BLaER1 (cell line): ENCODE measurements at regions not wholly inside any gene's neighbourhood (a gene's known extent, or its start where the extent isn't known, plus 50 kb on each side); places are given as distances from the start of the nearest gene placed in this dataset.

ENCODE experiments used
- H3K27ac ChIP-seq: shearing (Covaris generic); formaldehyde crosslinking; 2 replicates; pipeline ENCODE4 v1.8.1; 2022
- H3K27me3 ChIP-seq: shearing (Covaris generic); formaldehyde crosslinking; 2 replicates; pipeline ENCODE4 v1.8.1; 2022
- H3K36me3 ChIP-seq: shearing (Covaris generic); formaldehyde crosslinking; 2 replicates; pipeline ENCODE4 v1.8.1; 2022
- H3K4me1 ChIP-seq: shearing (Covaris generic); formaldehyde crosslinking; 2 replicates; pipeline ENCODE4 v1.8.1; 2022
- H3K4me2 ChIP-seq: shearing (Covaris generic); formaldehyde crosslinking; 2 replicates; pipeline ENCODE4 v1.8.1; 2022
- H3K4me3 ChIP-seq: shearing (Covaris generic); formaldehyde crosslinking; 2 replicates; pipeline ENCODE4 v1.8.1; 2022
- H3K9ac ChIP-seq: shearing (Covaris generic); formaldehyde crosslinking; 2 replicates; pipeline ENCODE4 v1.8.1; 2022
- H3K9me3 ChIP-seq: shearing (Covaris generic); formaldehyde crosslinking; 2 replicates; pipeline ENCODE4 v1.8.1; 2022
- H4K20me1 ChIP-seq: shearing (Covaris generic); formaldehyde crosslinking; 2 replicates; pipeline ENCODE4 v1.8.1; 2022
- Cebpa-rat ChIP-seq: shearing (Covaris generic); IDR thresholded peaks from 2 replicates; pipeline ENCODE4 v1.8.1; 2022

DNA sequence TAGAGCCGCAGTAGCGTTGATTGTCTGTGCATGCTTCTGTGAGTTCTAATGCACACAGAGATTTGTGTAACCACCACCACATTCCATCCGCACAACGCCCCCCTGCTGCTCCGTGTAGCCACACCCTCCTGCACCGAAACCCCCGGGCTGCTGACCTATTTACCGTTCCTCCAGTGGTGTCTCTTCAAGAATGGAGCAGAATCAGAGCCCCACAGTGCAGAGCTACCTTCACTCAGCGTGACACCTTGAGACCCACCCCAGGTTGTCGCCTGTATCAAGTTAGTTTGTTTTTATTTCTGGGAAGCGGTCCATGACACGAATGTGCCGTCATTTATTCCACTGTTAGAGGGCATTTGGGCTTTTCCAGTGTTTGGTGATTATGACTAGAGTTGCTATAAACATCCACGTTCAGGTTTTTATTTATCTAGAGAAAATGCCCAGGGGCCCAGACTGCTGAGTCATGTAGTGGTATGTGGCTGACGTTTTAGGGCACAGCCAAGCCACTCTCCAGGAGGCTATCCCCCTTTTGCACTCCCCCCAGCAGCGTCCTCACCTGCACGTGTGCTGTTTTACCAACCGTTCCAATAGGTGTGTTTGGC, 266.8 kb downstream of the NDUFA10 start:
- Histone ChIP-seq H3K9me3 (peaks cover 23% of the 10 kb centered on the region), H3K4me2 (peak overlapping the region; percentile 83), H4K20me1 (no peaks in the 10 kb centered on the region), H3K36me3 (no peaks in the 10 kb centered on the region), H3K4me3 (no peak overlapping the region), H3K27me3 (no peaks in the 10 kb centered on the region), H3K4me1 (peaks cover 83% of the 10 kb centered on the region), H3K9ac (no peak overlapping the region), H3K27ac (0 out of 2 replicates have a peak overlapping the region, but pooled peaks have one; percentile 76)
- TF ChIP-seq Cebpa-rat: no peak

GRCh38 chr2:239756790-239757760, 268.1 kb downstream of the NDUFA10 start:
- Histone ChIP-seq H3K4me1 (peaks cover 83% of the 10 kb centered on the region), H3K4me3 (peak overlapping the region; percentile 4; the same call in 1 of the 2 replicates), H3K9me3 (peaks cover 21% of the 10 kb centered on the region), H3K4me2 (peak overlapping the region; percentile 83), H3K9ac (peak overlapping the region; percentile 11), H3K27me3 (no peaks in the 10 kb centered on the region), H4K20me1 (no peaks in the 10 kb centered on the region), H3K36me3 (no peaks in the 10 kb centered on the region), H3K27ac (peak overlapping the region; percentile 76)
- no peak for TF ChIP-seq Cebpa-rat

GRCh38 chr2:239756031-239756789, 268.9 kb downstream of the NDUFA10 start:
- H4K20me1 ChIP-seq: no peaks in the 10 kb centered on the region
- H3K4me1 ChIP-seq: peaks cover 85% of the 10 kb centered on the region
- H3K36me3 ChIP-seq: no peaks in the 10 kb centered on the region
- 0 out of 2 replicates have a peak overlapping the region, but pooled peaks have one; percentile 4 for H3K4me3 ChIP-seq
- TF ChIP-seq Cebpa-rat: no peak
- peak overlapping the region; percentile 83 for H3K4me2 ChIP-seq
- H3K9ac ChIP-seq: 0 out of 2 replicates have a peak overlapping the region, but pooled peaks have one; percentile 11
- peak overlapping the region; percentile 76 for H3K27ac ChIP-seq
- no peaks in the 10 kb centered on the region for H3K27me3 ChIP-seq
- H3K9me3 ChIP-seq: peaks cover 13% of the 10 kb centered on the region

DNA sequence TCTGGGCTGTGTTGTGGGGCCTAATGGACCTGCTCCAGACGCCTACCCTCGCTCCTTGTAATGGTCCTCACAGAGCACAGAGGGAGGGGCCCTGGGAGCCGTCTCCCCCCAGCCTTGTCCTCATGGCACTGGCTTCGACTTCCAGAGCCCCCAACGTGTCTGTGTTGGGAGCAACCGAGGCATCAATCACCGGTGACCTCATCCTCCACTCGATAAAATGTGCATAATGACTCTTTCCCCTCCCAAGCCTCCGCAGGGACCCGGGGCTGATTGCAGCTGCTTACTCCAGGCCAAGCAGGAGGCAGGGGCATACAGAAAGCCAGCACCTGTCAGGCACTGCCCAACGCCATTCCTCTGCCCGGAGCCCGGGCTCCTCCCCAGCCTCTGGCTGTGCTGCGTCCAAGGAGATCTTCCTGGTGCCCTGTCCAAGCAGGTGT, 271.7 kb downstream of the NDUFA10 start:
- Histone ChIP-seq H3K4me2 (peak overlapping the region; percentile 84), H3K9me3 (no peaks in the 10 kb centered on the region)

DNA sequence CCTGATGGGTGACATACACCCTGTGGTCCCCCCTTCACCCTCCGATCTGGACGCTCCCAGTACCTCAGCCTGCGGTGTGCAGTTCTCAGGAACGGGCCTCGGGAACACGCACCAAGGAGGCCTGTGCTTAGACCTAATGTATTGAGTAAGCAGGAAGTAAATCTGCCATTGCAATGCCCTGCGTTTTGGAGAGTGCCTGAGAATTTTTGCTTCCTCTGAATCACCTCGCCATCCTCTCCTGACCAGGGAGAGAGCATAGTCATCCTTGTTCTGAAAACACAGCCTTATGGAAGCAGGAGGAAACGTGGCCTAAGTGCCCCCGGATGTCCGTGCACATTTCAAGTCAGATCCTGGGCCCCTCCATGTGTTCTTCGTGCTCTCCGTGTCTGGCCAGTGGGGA, 272.2 kb downstream of the NDUFA10 start:
- H3K27me3 ChIP-seq: no peaks in the 10 kb centered on the region
- TF ChIP-seq Cebpa-rat: no peak
- peak overlapping the region; percentile 93 for H3K27ac ChIP-seq
- H3K36me3 ChIP-seq: no peaks in the 10 kb centered on the region
- no peak overlapping the region for H3K4me3 ChIP-seq
- H4K20me1 ChIP-seq: no peaks in the 10 kb centered on the region
- peak overlapping the region; percentile 84 for H3K4me2 ChIP-seq
- H3K9me3 ChIP-seq: no peaks in the 10 kb centered on the region
- H3K9ac ChIP-seq: peak overlapping the region; percentile 70; the same call in 1 of the 2 replicates
- peaks cover 79% of the 10 kb centered on the region for H3K4me1 ChIP-seq

More for the DNA sequence above, 271.7 kb downstream of the NDUFA10 start:
- peak overlapping the region; percentile 93 for H3K27ac ChIP-seq
- no peak for TF ChIP-seq Cebpa-rat
- no peak overlapping the region for H3K4me3 ChIP-seq
- no peaks in the 10 kb centered on the region for H3K36me3 ChIP-seq
- H3K9ac ChIP-seq: no peak overlapping the region
- peaks cover 81% of the 10 kb centered on the region for H3K4me1 ChIP-seq
- H4K20me1 ChIP-seq: no peaks in the 10 kb centered on the region
- no peaks in the 10 kb centered on the region for H3K27me3 ChIP-seq

GRCh38 chr2:239751679-239752355, 273.3 kb downstream of the NDUFA10 start:
- Histone ChIP-seq H3K4me3 (peak overlapping the region; percentile 38), H3K27ac (peak overlapping the region; percentile 93), H3K27me3 (no peaks in the 10 kb centered on the region), H3K4me1 (peaks cover 77% of the 10 kb centered on the region), H3K9me3 (no peaks in the 10 kb centered on the region), H4K20me1 (no peaks in the 10 kb centered on the region), H3K36me3 (no peaks in the 10 kb centered on the region), H3K4me2 (peak overlapping the region; percentile 84), H3K9ac (peak overlapping the region; percentile 70)
- no peak for TF ChIP-seq Cebpa-rat

- no peaks in the 10 kb centered on the region for H3K36me3 ChIP-seq
- no peak overlapping the region for H3K4me3 ChIP-seq
- H4K20me1 ChIP-seq: no peaks in the 10 kb centered on the region
- H3K27ac ChIP-seq: peak overlapping the region; percentile 93
- H3K4me2 ChIP-seq: peak overlapping the region; percentile 84
- no peaks in the 10 kb centered on the region for H3K27me3 ChIP-seq
- peak overlapping the region; percentile 70 for H3K9ac ChIP-seq
- no peaks in the 10 kb centered on the region for H3K9me3 ChIP-seq
- H3K4me1 ChIP-seq: peaks cover 77% of the 10 kb centered on the region
- no peak for TF ChIP-seq Cebpa-rat
These were observed 274.0 kb downstream of the NDUFA10 start for GRCh38 chr2:239750929-239751678.

DNA sequence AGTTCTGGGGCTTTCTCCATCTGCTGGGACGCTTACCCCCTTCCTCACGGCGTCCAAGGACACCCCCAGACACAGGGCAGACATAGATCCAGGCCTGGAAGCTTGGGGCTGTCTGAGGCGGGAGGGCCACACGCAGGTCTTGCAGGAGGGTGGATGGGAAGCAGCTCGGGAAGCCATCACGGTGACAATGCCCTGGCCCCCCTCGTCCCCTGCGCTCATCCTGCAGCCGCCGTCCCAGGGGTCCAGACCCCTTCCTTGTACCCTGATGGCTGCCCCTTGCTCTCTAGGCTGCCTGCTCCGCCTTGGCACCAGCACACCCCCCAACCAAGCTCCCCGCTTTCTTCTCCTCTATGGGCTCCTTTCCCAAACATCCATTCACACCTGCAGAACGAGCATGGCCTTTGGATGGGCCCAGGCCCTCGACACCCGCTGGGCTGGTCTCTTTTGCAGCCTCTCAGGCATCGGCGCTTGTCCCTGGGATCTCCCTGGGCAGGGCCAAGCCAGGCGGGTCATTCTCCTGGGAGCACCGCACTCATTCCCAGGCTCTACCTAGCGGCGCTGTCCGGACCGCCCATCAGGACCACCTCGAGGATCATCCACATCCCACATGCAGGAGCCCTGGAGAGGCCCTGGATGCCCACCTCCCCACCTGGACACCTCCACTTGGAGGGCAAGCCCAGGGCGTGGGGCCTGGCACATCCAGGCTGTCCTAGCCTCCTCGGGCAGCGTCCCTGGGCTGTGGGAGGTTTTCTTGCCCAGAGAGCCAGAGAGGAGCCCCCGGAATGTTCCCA, 274.9 kb downstream of the NDUFA10 start:
- Histone ChIP-seq H3K4me2 (peak overlapping the region; percentile 84), H3K9ac (no peak overlapping the region), H3K36me3 (no peaks in the 10 kb centered on the region), H4K20me1 (no peaks in the 10 kb centered on the region), H3K27me3 (no peaks in the 10 kb centered on the region), H3K4me1 (peaks cover 79% of the 10 kb centered on the region), H3K4me3 (no peak overlapping the region), H3K9me3 (no peaks in the 10 kb centered on the region), H3K27ac (peak overlapping the region; percentile 93)
- TF ChIP-seq Cebpa-rat: no peak
